ENCODE measurements at regions not wholly inside any gene's neighbourhood (a gene's known extent, or its start where the extent isn't known, plus 50 kb on each side); places are given as distances from the start of the nearest gene placed in this dataset.

DNA sequence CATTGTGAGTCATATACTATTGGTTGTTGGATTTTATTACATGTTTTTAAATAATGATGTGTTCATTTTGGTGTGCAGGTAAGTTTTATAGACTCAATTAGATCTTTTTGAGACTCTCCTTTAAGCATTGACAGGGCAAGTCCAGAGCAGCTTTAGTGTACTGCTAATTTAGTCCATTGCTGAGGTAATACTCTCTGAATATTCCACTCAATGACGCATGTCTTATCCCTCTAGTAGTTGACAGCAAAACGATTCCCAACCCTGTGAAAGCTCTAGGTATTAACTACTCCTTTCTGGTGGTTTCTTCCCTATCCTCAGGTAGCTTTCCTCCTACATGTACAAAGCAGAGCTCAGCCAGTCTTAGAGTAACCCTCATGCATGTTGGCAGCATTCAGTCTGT lies 373.5 kb upstream of the MAP3K7 start:
- 92% methylated on average over 2 of the region's 2 CpGs; no CpG with 5 or more reads in 1 of the 2 experiments for WGBS, 2 experiments (ENCODE audit: extremely low coverage in 1 of 2, insufficient coverage in 1 of 2, insufficient read length in 1 of 2, insufficient replicate concordance in 2 of 2, low coverage in 1 of 2, low lambda C conversion rate in 2 of 2, missing lambda C conversion rate in 1 of 2)
- no peak overlapping the region for H4K5ac ChIP-seq (ENCODE audit: insufficient read length, low read depth, low read length)
- no peak overlapping the region for H3K4me3 ChIP-seq (ENCODE audit: extremely low read depth in 1 of 4, insufficient read depth in 2 of 4, low read depth in 3 of 4, low read length in 4 of 4)

More for the DNA sequence above, 373.5 kb upstream of the MAP3K7 start:
- H4K8ac ChIP-seq (ENCODE audit: extremely low read depth, insufficient read depth, low read length): no peak overlapping the region
- CTCF ChIA-PET (ENCODE audit: partially characterized antibody): no interaction called here
- no peaks in the 10 kb centered on the region for H3K36me3 ChIP-seq (ENCODE audit: control insufficient read depth in 2 of 4, insufficient read depth in 4 of 4, low read length in 3 of 4)
- no peak overlapping the region for H3K4me2 ChIP-seq (ENCODE audit: insufficient read depth in 1 of 2, low read depth in 2 of 2, low read length in 2 of 2)
- H2BK12ac ChIP-seq (ENCODE audit: low read depth, low read length): no peak overlapping the region
- no peak overlapping the region for H3K27ac ChIP-seq (ENCODE audit: low read depth, low read length)
- no peaks in the 10 kb centered on the region for H3K23me2 ChIP-seq (ENCODE audit: low read depth, low read length)
- H3K23ac ChIP-seq (ENCODE audit: insufficient read length): no peak overlapping the region
- TF ChIP-seq KDM1A (IDR thresholded peaks at IDR 0.05; ENCODE audit: borderline replicate concordance, low read length) (no peak), EZH2 (IDR thresholded peaks at IDR 0.05; ENCODE audit: low read depth, low read length, severe bottlenecking) (no peak), YY1 (IDR thresholded peaks at IDR 0.05; ENCODE audit: low read depth, low read length) (no peak), SP4 (IDR thresholded peaks at IDR 0.05; ENCODE audit: low read length) (no peak), JUND (IDR thresholded peaks at IDR 0.05; ENCODE audit: low read length) (no peak), MAFK (IDR thresholded peaks at IDR 0.05; ENCODE audit: low read depth, low read length) (no peak), TAF1 (IDR thresholded peaks at IDR 0.05; ENCODE audit: low read depth, low read length) (no peak), PHF8 (conservative IDR thresholded peaks at IDR 0.05; ENCODE audit: low read depth, low read length) (no peak)
- TF ChIP-seq, protein P1, sequence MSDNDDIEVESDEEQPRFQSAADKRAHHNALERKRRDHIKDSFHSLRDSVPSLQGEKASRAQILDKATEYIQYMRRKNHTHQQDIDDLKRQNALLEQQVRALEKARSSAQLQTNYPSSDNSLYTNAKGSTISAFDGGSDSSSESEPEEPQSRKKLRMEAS (IDR thresholded peaks at IDR 0.05): no peak
- H2BK120ac ChIP-seq (replicated peaks; ENCODE audit: low read depth, low read length): no peak overlapping the region
- no peak overlapping the region for H3K9ac ChIP-seq (replicated peaks in 1 of 4; ENCODE audit: extremely low read depth in 1 of 4, low read depth in 3 of 4, low read length in 3 of 4)
- no peak overlapping the region for H4K91ac ChIP-seq (replicated peaks; ENCODE audit: insufficient read length, low read length)
- no peak overlapping the region for H3K56ac ChIP-seq (replicated peaks; ENCODE audit: insufficient read length, low read depth, low read length)
- H3K79me1 ChIP-seq (ENCODE audit: low read depth, low read length): no peaks in the 10 kb centered on the region
- no peak overlapping the region for H2AFZ ChIP-seq (ENCODE audit: low read length)
- no peak for DNase-seq (ENCODE audit: low read depth in 1 of 2, low spot score in 2 of 2)
- no peak overlapping the region for H3K14ac ChIP-seq (ENCODE audit: insufficient read length)
- no peak overlapping the region for H2AK5ac ChIP-seq (ENCODE audit: low read depth, low read length)
- H3K4ac ChIP-seq (replicated peaks; ENCODE audit: insufficient read length, low read depth, low read length): no peak overlapping the region
- H3K27me3 ChIP-seq (replicated peaks in 1 of 4; ENCODE audit: control insufficient read depth in 3 of 4, extremely low read depth in 1 of 4, insufficient read depth in 3 of 4, low read length in 3 of 4): no peaks in the 10 kb centered on the region; a peak in 1 of 7 replicates
- POLR2A ChIA-PET (ENCODE audit: partially characterized antibody): no interaction called here
- H3K9me3 ChIP-seq (ENCODE audit: insufficient read depth in 2 of 2, low read depth in 1 of 2, low read length in 1 of 2): no peaks in the 10 kb centered on the region
- H2BK20ac ChIP-seq (ENCODE audit: low read length): no peak overlapping the region
- no peak for FAIRE-seq
- H3K4me1 ChIP-seq (replicated peaks in 1 of 4; ENCODE audit: control insufficient read depth in 3 of 4, insufficient read depth in 4 of 4, low read length in 3 of 4): no peaks in the 10 kb centered on the region
- H3K79me2 ChIP-seq (ENCODE audit: control insufficient read depth in 1 of 2, insufficient read depth in 2 of 2, low read length in 2 of 2): no peaks in the 10 kb centered on the region
- no peak overlapping the region for H2BK5ac ChIP-seq (ENCODE audit: low read depth, low read length)
- H4K20me1 ChIP-seq (replicated peaks in 1 of 2; ENCODE audit: control insufficient read depth in 1 of 2, insufficient read depth in 2 of 2, low read length in 2 of 2): no peaks in the 10 kb centered on the region
- H2BK15ac ChIP-seq (ENCODE audit: low read length): no peak overlapping the region
- no peak overlapping the region for H3K18ac ChIP-seq (ENCODE audit: extremely low read depth, low read length)

Measured in H1 (cell line).